NCI-H226 (cell line): ENCODE measurements at regions not wholly inside any gene's neighbourhood (a gene's known extent, or its start where the extent isn't known, plus 50 kb on each side); places are given as distances from the start of the nearest gene placed in this dataset.

Source experiments
- DNase-seq: peaks from one replicate; pipeline ENCODE4 v3.0.0-alpha.2; 2015

GRCh38 chr20:50455656-50456451 lies 54.3 kb upstream of the PTPN1 start:
- DNase-seq, result no peak

GRCh38 chr20:50456452-50457324 lies 53.5 kb upstream of the PTPN1 start:
- DNase-seq, result no peak

- DNase-seq, result no peak
Measured at GRCh38 chr20:50459124-50459918, 50.9 kb upstream of the PTPN1 start.

GRCh38 chr20:50460115-50460607 lies 50.0 kb upstream of the PTPN1 start:
- DNase-seq, result no peak
